ENCODE measurements at regions not wholly inside any gene's neighbourhood (a gene's known extent, or its start where the extent isn't known, plus 50 kb on each side); places are given as distances from the start of the nearest gene placed in this dataset.

- H3K27me3 ChIP-seq (ENCODE audit: insufficient read depth, low read length), result no peaks in the 10 kb centered on the region
- Mint-ChIP-seq H3K4me1 (peaks cover 5 to 8% of the 10 kb centered on the region in 2 experiments), H3K27me3 (ENCODE audit: low read depth) (no peaks in the 10 kb centered on the region; the same call in 1 of the 2 replicates), H3K27ac (no peak overlapping the region), H3K36me3 (ENCODE audit: insufficient read depth in 1 of 3, low read depth in 3 of 3) (no peaks in the 10 kb centered on the region), H3K4me3 (no peak overlapping the region), H3K9me3 (no peaks in the 10 kb centered on the region)
- no peaks in the 10 kb centered on the region for H4K20me1 ChIP-seq (ENCODE audit: control insufficient read depth, insufficient read depth, insufficient read length)
- H4K5ac ChIP-seq (ENCODE audit: insufficient read length, low read depth, low read length), result no peak overlapping the region
- H3K4me2 ChIP-seq (ENCODE audit: insufficient read depth, insufficient read length, low read length), result no peak overlapping the region
- no peak for DNase-seq
- H3K9ac ChIP-seq (ENCODE audit: extremely low read depth, insufficient read length, low read length), result no peak overlapping the region
- H3K18ac ChIP-seq (ENCODE audit: insufficient read length, low read depth, low read length), result no peak overlapping the region
- H2AFZ ChIP-seq (ENCODE audit: low read length), result no peak overlapping the region
- no peak overlapping the region for H2AK5ac ChIP-seq (ENCODE audit: insufficient read length, low read length)
- H3K56ac ChIP-seq (ENCODE audit: insufficient read length, low read depth, low read length), result no peak overlapping the region
- no peaks in the 10 kb centered on the region for H3K23me2 ChIP-seq (ENCODE audit: insufficient read length, low read depth, low read length, poor library complexity, severe bottlenecking)
- H2BK120ac ChIP-seq (ENCODE audit: low read depth, low read length, poor library complexity, severe bottlenecking), result no peak overlapping the region
- H3K23ac ChIP-seq (ENCODE audit: insufficient read length, low read depth, low read length), result no peak overlapping the region
- no peaks in the 10 kb centered on the region for H3K79me2 ChIP-seq (ENCODE audit: insufficient read depth, low read length)
- no peak overlapping the region for H3T11ph ChIP-seq (ENCODE audit: low read length)
- no peak overlapping the region for H3K4ac ChIP-seq (ENCODE audit: low read depth, low read length)
- no peak overlapping the region for H3K14ac ChIP-seq (ENCODE audit: insufficient read depth, low read length)
- no peak overlapping the region for H2BK15ac ChIP-seq (ENCODE audit: low read depth, low read length)
- no peak overlapping the region for H4K91ac ChIP-seq (ENCODE audit: insufficient read length, low read depth, low read length)
- H2BK12ac ChIP-seq (ENCODE audit: insufficient read length, low read depth, low read length), result no peak overlapping the region
- H3K27ac ChIP-seq (ENCODE audit: insufficient read length, low read depth, low read length), result no peak overlapping the region
- no peaks in the 10 kb centered on the region for H3K4me1 ChIP-seq (ENCODE audit: insufficient read depth, low read length)
- H4K8ac ChIP-seq (replicated peaks; ENCODE audit: insufficient read length, low read depth, low read length), result no peak overlapping the region
- H3K79me1 ChIP-seq (ENCODE audit: insufficient read depth, low read depth, low read length, poor library complexity, severe bottlenecking), result no peaks in the 10 kb centered on the region
- no peak overlapping the region for H2BK20ac ChIP-seq (ENCODE audit: low read depth, low read length, poor library complexity, severe bottlenecking)
- no peak for TF ChIP-seq CTCF (conservative IDR thresholded peaks at IDR 0.05)
- H3K9me3 ChIP-seq (ENCODE audit: control insufficient read depth, low read depth, low read length), result no peaks in the 10 kb centered on the region
- no peak overlapping the region for H2BK5ac ChIP-seq (ENCODE audit: insufficient read length, low read length)
Measured at GRCh38 chr10:4357911-4358310, 468.1 kb upstream of the AKR1E2 start.
